Keratinocyte (primary cell): ENCODE measurements at regions not wholly inside any gene's neighbourhood (a gene's known extent, or its start where the extent isn't known, plus 50 kb on each side); places are given as distances from the start of the nearest gene placed in this dataset.

Source experiments
- DNase-seq: peaks from one replicate; pipeline ENCODE4 v3.0.0-alpha.2; 2011; ENCODE audit warnings: low read depth, missing footprints, low spot score
- FAIRE-seq: peaks from 2 replicates; lab custom pipeline; 2011; peaks lifted over from hg19 to GRCh38; lab: Jason Lieb, UNC
- H2AFZ ChIP-seq: 2 replicates; pipeline ENCODE4 v1.6.0; 2012; ENCODE audit warnings: low read length, control low read depth, inconsistent platforms; ENCODE audit not compliant: control insufficient read depth
- H3K27ac ChIP-seq: 2 replicates; pipeline ENCODE4 v1.5.1; 2011; ENCODE audit warnings: low read length; ENCODE audit not compliant: control insufficient read depth, insufficient read depth
- H3K27me3 ChIP-seq: 3 replicates; pipeline ENCODE4 v1.6.0; 2011; ENCODE audit warnings: low read length; ENCODE audit not compliant: control insufficient read depth, insufficient read depth; ENCODE audit errors: extremely low read depth
- H3K36me3 ChIP-seq, 2 experiments: 2 replicates in 1 of 2; 3 replicates in 1 of 2; pipeline ENCODE4 v1.5.1; 2011; ENCODE audit warnings: low read length in 2 of 2, mild to moderate bottlenecking in 1 of 2; ENCODE audit not compliant: control insufficient read depth in 2 of 2, insufficient read depth in 2 of 2; ENCODE audit errors: extremely low read depth in 1 of 2
- H3K4me1 ChIP-seq: 3 replicates; pipeline ENCODE4 v1.5.1; 2011; ENCODE audit warnings: low read length; ENCODE audit not compliant: control insufficient read depth, insufficient read depth; ENCODE audit errors: extremely low read depth
- H3K4me2 ChIP-seq: 3 replicates; pipeline ENCODE4 v1.6.0; 2011; ENCODE audit warnings: low read depth, low read length; ENCODE audit not compliant: control insufficient read depth, insufficient read depth; ENCODE audit errors: extremely low read depth
- H3K4me3 ChIP-seq, 3 experiments: fragments of 200-600 bp in 1 of 3; sonication (generic) in 1 of 3; 2 replicates in 2 of 3; 3 replicates in 1 of 3; pipeline ENCODE4 v1.5.1; 2011 to 2016; ENCODE audit warnings: low read length in 3 of 3, mild to moderate bottlenecking in 3 of 3, control low read depth in 2 of 3, inconsistent platforms in 1 of 3, low read depth in 1 of 3, mixed read lengths in 1 of 3, mixed run types in 1 of 3, moderate library complexity in 1 of 3; ENCODE audit not compliant: control insufficient read depth in 2 of 3, insufficient read depth in 2 of 3; ENCODE audit errors: extremely low read depth in 1 of 3
- H3K79me2 ChIP-seq: 2 replicates; pipeline ENCODE4 v1.6.0; 2012; ENCODE audit warnings: low read length; ENCODE audit not compliant: control insufficient read depth, insufficient read depth
- H3K9ac ChIP-seq: 3 replicates; pipeline ENCODE4 v1.6.0; 2011; ENCODE audit warnings: low read length; ENCODE audit not compliant: control insufficient read depth, insufficient read depth; ENCODE audit errors: extremely low read depth
- H3K9me1 ChIP-seq: 3 replicates; pipeline ENCODE4 v1.6.0; 2011; ENCODE audit warnings: low read length; ENCODE audit not compliant: control insufficient read depth, insufficient read depth; ENCODE audit errors: extremely low read depth
- H3K9me3 ChIP-seq: 2 replicates; pipeline ENCODE4 v1.5.1; 2012; ENCODE audit warnings: low read depth, low read length; ENCODE audit not compliant: control insufficient read depth
- H4K20me1 ChIP-seq: 3 replicates; pipeline ENCODE4 v1.6.0; 2011; ENCODE audit warnings: low read length; ENCODE audit not compliant: control insufficient read depth, insufficient read depth; ENCODE audit errors: extremely low read depth
- CTCF ChIP-seq, 3 experiments: IDR thresholded peaks in 1 of 3; conservative IDR thresholded peaks in 1 of 3; optimal IDR thresholded peaks in 1 of 3; 2 replicates in 2 of 3; 3 replicates in 1 of 3; pipeline versions ENCODE3 to v1.5.1; 2011; ENCODE audit warnings: low read length in 3 of 3, mild to moderate bottlenecking in 3 of 3, moderate library complexity in 2 of 3, control low read depth in 1 of 3, inconsistent platforms in 1 of 3; ENCODE audit not compliant: insufficient read depth in 2 of 3; ENCODE audit errors: extremely low read depth in 1 of 3
- EZH2 ChIP-seq: IDR thresholded peaks from one replicate; pipeline ENCODE4 v1.6.1; 2012; ENCODE audit warnings: inconsistent platforms, mild to moderate bottlenecking, low read length, moderate library complexity
- dilution Hi-C: fragments of 300-500 bp; cut with MboI; formaldehyde crosslinking; loops from one replicate; pipeline ENCODE4 v1.7.0; 2020; ENCODE audit warnings: low sequenced_read_pairs; ENCODE audit not compliant: extremely low pct_ligation_motif_present

GRCh38 chr11:70498171-70498571 is 99.8 kb downstream of the CTTN start:
- H3K4me3 ChIP-seq: no peak overlapping the region
- no peak overlapping the region for H3K27ac ChIP-seq
- dilution Hi-C loops: no loop called here
- H3K27me3 ChIP-seq: no peaks in the 10 kb centered on the region
- no peaks in the 10 kb centered on the region for H3K79me2 ChIP-seq
- no peak for DNase-seq
- no peaks in the 10 kb centered on the region for H3K9me3 ChIP-seq
- H2AFZ ChIP-seq: no peak overlapping the region
- H3K36me3 ChIP-seq: no peaks in the 10 kb centered on the region
- no peaks in the 10 kb centered on the region for H4K20me1 ChIP-seq
- no peak overlapping the region for H3K9ac ChIP-seq
- no peaks in the 10 kb centered on the region for H3K9me1 ChIP-seq
- no peaks in the 10 kb centered on the region for H3K4me1 ChIP-seq
- no peak for FAIRE-seq
- TF ChIP-seq EZH2: no peak
- H3K4me2 ChIP-seq: no peak overlapping the region

- H3K27me3 ChIP-seq: no peaks in the 10 kb centered on the region
- TF ChIP-seq EZH2: no peak
- TF ChIP-seq CTCF (optimal IDR thresholded peaks at IDR 0.05 in 1 of 3, IDR thresholded peaks at IDR 0.05 in 1 of 3, conservative IDR thresholded peaks at IDR 0.05 in 1 of 3; ENCODE audit: extremely low read depth in 1 of 3, insufficient read depth in 2 of 3, low read length in 3 of 3): no peak
- H3K9ac ChIP-seq: no peak overlapping the region
- H3K9me3 ChIP-seq: no peaks in the 10 kb centered on the region
- H3K9me1 ChIP-seq: no peaks in the 10 kb centered on the region
- H3K4me3 ChIP-seq: no peak overlapping the region
- H3K4me2 ChIP-seq: no peak overlapping the region
- H3K4me1 ChIP-seq: no peaks in the 10 kb centered on the region
- H3K36me3 ChIP-seq: no peaks in the 10 kb centered on the region
- H2AFZ ChIP-seq: no peak overlapping the region
- H3K79me2 ChIP-seq: no peaks in the 10 kb centered on the region
- dilution Hi-C loops: no loop called here
- FAIRE-seq (no peak), DNase-seq (no peak)
- H4K20me1 ChIP-seq: no peaks in the 10 kb centered on the region
- H3K27ac ChIP-seq: no peak overlapping the region
These were observed 100.9 kb downstream of the CTTN start for GRCh38 chr11:70498976-70499801.
